ENCODE measurements at regions not wholly inside any gene's neighbourhood (a gene's known extent, or its start where the extent isn't known, plus 50 kb on each side); places are given as distances from the start of the nearest gene placed in this dataset.

DNA sequence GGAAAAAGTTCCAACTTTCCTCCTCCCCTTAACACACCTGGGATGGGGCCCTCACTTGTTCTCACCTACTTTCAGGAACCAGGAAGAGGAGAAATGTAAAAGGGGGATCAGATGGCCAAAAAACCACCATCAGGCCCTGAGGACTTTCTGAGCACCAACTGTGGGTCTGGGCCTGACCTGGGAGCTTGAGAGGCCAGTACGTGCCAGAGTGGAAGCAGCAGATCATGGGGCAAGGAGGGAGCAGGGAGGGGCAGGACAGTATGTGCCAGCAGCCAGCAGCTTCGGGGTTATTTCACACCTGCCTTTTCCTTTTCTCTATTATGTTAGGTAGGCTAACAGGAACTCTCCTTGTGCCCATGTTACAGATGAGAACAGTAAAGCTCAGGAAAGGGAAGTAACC, 118.8 kb upstream of the UNC5B start:
- no peak for TF ChIP-seq EP300 (IDR thresholded peaks at IDR 0.05)
- TF ChIP-seq, protein P1, sequence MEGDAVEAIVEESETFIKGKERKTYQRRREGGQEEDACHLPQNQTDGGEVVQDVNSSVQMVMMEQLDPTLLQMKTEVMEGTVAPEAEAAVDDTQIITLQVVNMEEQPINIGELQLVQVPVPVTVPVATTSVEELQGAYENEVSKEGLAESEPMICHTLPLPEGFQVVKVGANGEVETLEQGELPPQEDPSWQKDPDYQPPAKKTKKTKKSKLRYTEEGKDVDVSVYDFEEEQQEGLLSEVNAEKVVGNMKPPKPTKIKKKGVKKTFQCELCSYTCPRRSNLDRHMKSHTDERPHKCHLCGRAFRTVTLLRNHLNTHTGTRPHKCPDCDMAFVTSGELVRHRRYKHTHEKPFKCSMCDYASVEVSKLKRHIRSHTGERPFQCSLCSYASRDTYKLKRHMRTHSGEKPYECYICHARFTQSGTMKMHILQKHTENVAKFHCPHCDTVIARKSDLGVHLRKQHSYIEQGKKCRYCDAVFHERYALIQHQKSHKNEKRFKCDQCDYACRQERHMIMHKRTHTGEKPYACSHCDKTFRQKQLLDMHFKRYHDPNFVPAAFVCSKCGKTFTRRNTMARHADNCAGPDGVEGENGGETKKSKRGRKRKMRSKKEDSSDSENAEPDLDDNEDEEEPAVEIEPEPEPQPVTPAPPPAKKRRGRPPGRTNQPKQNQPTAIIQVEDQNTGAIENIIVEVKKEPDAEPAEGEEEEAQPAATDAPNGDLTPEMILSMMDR (IDR thresholded peaks at IDR 0.05): no peak
- TF ChIP-seq POLR2A (IDR thresholded peaks at IDR 0.05; ENCODE audit: low read depth): no peak
